IPS-18c (cell line): ENCODE measurements at regions not wholly inside any gene's neighbourhood (a gene's known extent, or its start where the extent isn't known, plus 50 kb on each side); places are given as distances from the start of the nearest gene placed in this dataset.
"Not testable (repeated sequence)": the region's sequence is repeated elsewhere in the genome, so short reads cannot be mapped to it uniquely, and the experiment has no call there.

Experiments
- H3K4me3 ChIP-seq: 2 replicates; pipeline ENCODE4 v1.7.0; 2013; ENCODE audit warnings: low read depth, mild to moderate bottlenecking, low read length, moderate library complexity; ENCODE audit not compliant: insufficient read depth
- H3K9me3 ChIP-seq: one replicate; pipeline ENCODE4 v1.6.1; 2013; ENCODE audit warnings: mild to moderate bottlenecking, low read length, moderate library complexity; ENCODE audit not compliant: control insufficient read depth, insufficient read depth

- no peak overlapping the region for H3K4me3 ChIP-seq
- H3K9me3 ChIP-seq, result peaks cover 2% of the 10 kb centered on the region
Observed at GRCh38 chr16:17939122-17939536, 397.4 kb downstream of the NPIPA8 start.

DNA sequence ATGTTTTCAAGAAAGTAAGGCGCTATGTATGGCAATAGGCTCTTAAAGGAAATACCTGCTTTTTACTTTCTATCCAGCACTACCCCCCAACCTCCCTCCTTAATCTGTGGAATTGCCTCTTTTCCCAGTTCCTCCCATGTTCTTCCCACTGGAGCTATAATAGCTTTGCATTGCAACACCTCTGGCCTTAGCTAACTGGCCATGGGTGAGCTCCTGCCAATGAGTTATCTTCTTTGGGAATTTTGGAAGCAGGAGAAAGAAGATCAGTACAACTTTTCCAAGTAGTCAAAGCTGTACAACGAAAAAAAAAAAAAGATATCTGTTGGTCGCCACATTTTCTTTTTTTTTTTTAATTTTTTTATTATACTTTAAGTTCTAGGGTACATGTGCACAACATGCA, 398.0 kb downstream of the NPIPA8 start:
- no peak overlapping the region for H3K4me3 ChIP-seq
- H3K9me3 ChIP-seq, result peaks cover 2% of the 10 kb centered on the region

DNA sequence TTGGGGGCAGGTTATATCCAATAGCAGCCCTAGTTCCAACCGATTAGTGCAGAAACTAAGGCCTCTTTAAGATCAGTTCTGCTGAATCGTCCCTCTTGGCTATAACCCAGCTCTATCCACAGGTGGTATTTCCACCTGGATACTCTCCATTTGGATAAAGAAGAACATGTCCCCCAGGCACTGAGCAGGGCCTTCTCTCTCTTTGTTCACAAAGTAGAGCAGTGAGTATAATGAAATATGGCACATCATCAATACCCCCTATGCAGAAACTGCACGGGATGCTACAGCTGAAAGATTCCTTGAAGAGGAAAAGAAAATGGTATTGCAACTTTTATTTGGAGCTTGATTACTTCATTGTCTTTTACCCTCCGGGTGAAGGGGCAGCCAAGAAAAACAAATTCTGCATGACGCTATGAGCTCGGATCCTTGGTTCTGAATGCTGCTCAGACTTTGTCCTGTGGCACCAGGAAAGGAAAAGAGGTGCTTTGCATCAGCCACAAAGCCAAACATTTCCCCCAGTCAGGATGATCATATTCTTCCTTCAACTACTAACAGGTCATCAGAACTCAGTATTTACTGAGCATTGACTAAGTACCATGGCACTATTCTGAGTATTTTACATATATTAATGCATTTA, 399.7 kb downstream of the NPIPA8 start:
- peaks cover under 1% of the 10 kb centered on the region for H3K9me3 ChIP-seq
- no peak overlapping the region for H3K4me3 ChIP-seq

DNA sequence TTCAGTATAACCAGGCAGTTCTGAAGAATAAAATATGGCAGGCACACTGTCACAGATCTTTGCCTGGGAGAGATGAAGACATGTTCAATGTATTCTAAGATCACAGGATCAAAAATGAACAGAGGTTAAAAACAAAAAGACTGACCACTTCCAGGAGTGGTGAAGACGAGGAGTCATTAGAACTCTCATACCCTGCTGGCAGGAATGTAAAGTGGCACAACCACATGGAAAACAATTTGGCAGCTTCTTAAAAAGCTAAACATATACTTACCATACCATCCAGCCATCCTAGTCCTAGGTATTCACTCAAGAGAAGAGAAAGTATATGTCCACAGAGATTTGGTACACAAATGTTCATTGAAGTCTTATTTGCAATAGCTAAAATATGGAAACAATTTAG, 406.3 kb downstream of the NPIPA8 start:
- no peak overlapping the region for H3K4me3 ChIP-seq
- H3K9me3 ChIP-seq, result peaks cover 2% of the 10 kb centered on the region

DNA sequence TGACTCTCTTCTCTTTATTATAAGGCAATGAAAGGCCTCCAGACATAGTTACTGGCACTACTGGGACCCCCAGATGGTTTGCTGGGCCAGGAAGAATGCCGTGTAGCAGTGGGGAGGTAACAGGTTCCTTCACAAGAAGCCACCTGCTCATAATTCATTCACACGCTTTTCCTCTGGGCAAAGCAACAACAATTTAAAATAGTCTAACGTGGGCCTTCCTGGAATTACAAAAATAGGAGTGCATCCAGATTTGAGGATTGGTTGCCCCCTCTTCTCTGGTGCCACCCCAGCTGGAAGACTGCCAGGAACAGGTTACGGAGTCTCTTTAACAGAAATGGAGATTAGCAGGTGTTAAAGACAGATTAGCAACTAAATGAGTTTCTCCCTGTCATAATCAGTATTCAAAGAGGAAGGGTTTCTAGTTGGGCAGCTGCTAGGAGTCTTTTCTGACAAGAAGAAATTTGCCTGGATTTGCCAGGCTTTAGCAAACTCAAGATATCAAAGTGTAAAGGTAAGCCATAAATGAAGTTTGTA, 409.6 kb downstream of the NPIPA8 start:
- no peak overlapping the region for H3K4me3 ChIP-seq
- peaks cover 5% of the 10 kb centered on the region for H3K9me3 ChIP-seq

GRCh38 chr16:17926461-17926860, 410.1 kb downstream of the NPIPA8 start:
- Histone ChIP-seq H3K9me3 (peaks cover 5% of the 10 kb centered on the region), H3K4me3 (no peak overlapping the region)

GRCh38 chr16:17925761-17926160, 410.8 kb downstream of the NPIPA8 start:
- Histone ChIP-seq H3K4me3 (no peak overlapping the region), H3K9me3 (peaks cover 5% of the 10 kb centered on the region)

GRCh38 chr16:17921357-17921978, 415.1 kb downstream of the NPIPA8 start:
- Histone ChIP-seq H3K4me3 (no peak overlapping the region), H3K9me3 (peaks cover 5% of the 10 kb centered on the region)

DNA sequence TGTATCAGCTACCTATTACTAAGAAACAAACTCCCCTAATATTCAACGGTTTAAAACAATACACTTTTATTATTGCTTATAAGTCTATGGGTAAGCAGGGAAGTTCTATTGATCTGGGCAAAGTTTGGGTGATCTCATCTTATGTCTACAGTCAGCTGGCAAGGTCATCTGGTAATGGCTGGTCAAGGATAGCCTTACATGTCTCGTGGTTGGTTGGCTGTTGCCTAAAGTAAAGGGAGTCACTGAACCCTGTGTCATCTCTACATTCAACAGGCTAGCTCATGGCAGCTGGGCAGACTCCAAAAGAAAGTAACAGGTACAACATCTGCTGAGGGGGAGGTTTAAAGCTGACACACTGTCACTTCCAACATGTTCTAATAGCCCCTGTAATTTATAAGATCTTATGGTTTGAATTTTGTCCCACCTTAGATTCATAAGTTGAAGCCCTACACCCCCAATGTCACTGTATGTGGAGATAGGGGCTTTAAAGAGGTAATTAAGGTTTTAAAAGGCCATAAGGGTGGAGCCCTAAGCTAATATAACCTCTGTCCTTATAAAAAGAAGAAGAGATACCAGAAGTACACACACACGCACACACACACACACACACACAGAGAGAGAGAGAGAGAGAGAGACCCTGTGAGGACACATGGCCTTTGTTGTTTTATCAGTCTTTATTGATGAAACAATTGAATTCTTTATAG, 419.1 kb downstream of the NPIPA8 start:
- Histone ChIP-seq H3K4me3 (no peak overlapping the region), H3K9me3 (no peaks in the 10 kb centered on the region)

GRCh38 chr16:17915791-17916190, 420.7 kb downstream of the NPIPA8 start:
- no peaks in the 10 kb centered on the region for H3K9me3 ChIP-seq

GRCh38 chr16:17914168-17914567, 422.4 kb downstream of the NPIPA8 start:
- H3K9me3 ChIP-seq, result no peaks in the 10 kb centered on the region
- no peak overlapping the region for H3K4me3 ChIP-seq

More at GRCh38 chr16:17915791-17916190, 420.7 kb downstream of the NPIPA8 start:
- no peak overlapping the region for H3K4me3 ChIP-seq

DNA sequence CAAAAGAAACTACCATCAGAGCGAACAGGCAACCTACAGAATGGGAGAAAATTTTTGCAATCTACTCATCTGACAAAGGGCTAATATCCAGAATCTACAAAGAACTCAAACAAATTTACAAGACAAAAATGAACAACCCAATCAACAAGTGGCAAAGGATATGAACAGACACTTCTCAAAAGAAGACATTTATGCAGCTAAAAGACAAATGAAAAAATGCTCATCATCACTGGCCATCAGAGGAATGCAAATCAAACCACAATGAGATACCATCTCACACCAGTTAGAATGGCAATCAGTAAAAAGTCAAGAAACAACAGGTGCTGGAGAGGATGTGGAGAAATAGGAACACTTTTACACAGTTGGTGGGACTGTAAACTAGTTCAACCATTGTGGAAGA, 425.0 kb downstream of the NPIPA8 start:
- H3K4me3 ChIP-seq, H3K9me3 ChIP-seq: not testable (repeated sequence)

- not testable (repeated sequence) for H3K4me3 ChIP-seq, H3K9me3 ChIP-seq
Observed at GRCh38 chr16:17906626-17907025, 429.9 kb downstream of the NPIPA8 start.

GRCh38 chr16:17901309-17901708, 430.5 kb upstream of the XYLT1 start:
- Histone ChIP-seq H3K9me3 (peaks cover under 1% of the 10 kb centered on the region), H3K4me3 (no peak overlapping the region)

GRCh38 chr16:17899141-17899540, 428.4 kb upstream of the XYLT1 start:
- no peaks in the 10 kb centered on the region for H3K9me3 ChIP-seq
- H3K4me3 ChIP-seq, result no peak overlapping the region

- Histone ChIP-seq H3K9me3 (no peaks in the 10 kb centered on the region), H3K4me3 (no peak overlapping the region)
Observed at GRCh38 chr16:17887963-17888362, 417.2 kb upstream of the XYLT1 start.

DNA sequence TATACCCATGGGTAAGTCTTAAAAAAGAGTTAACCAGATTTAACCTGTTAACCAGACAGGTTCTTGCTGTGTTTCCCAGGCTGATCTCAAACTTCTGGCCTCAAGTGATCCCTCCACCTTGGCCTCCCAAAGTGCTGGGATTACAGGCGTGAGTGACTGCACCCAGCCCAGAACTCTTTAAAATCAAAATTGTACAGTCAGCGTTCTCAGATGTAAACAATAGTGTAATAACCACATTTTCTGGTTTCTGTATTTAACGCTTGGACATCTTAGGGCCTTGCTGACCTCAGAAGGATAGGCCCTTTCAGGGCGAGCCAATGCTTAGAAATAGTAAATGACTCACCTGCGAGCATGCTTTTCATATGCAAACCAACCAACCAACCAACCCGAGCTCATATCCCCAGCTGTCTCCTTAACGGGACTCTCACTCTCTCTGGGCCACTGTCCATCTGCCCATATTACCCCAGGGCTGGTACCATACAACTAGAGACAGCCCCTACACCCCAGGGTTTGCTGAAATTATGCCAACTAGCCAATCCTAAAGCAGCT, 415.0 kb upstream of the XYLT1 start:
- no peaks in the 10 kb centered on the region for H3K9me3 ChIP-seq

More for the DNA sequence above, 415.0 kb upstream of the XYLT1 start:
- H3K4me3 ChIP-seq, result no peak overlapping the region
